Liver (tissue), 7 donors: ENCODE measurements at regions not wholly inside any gene's neighbourhood (a gene's known extent, or its start where the extent isn't known, plus 50 kb on each side); places are given as distances from the start of the nearest gene placed in this dataset.

Experiments used
- DNase-seq: peaks from one replicate; pipeline ENCODE4 v3.0.0-alpha.2; 2017; ENCODE audit warnings: low spot score
- H3K27ac ChIP-seq, 2 donors: one replicate each; pipeline ENCODE4 v1.7.0; 2013; ENCODE audit warnings: inconsistent platforms in 2 of 2, low read length in 2 of 2, control low read depth in 1 of 2, low read depth in 1 of 2, mild to moderate bottlenecking in 1 of 2
- H3K27me3 ChIP-seq, 4 donors: one replicate each; pipeline versions ENCODE4 v1.6.1 to v1.7.0; 2013; ENCODE audit warnings: low read length in 3 of 4, inconsistent platforms in 1 of 4, mild to moderate bottlenecking in 1 of 4, moderate library complexity in 1 of 4; ENCODE audit not compliant: control insufficient read depth in 4 of 4, insufficient read depth in 4 of 4
- H3K36me3 ChIP-seq, 4 donors: one replicate each; pipeline versions ENCODE4 v1.6.1 to v1.7.0; 2013; ENCODE audit warnings: low read length in 3 of 4, mild to moderate bottlenecking in 3 of 4, low read depth in 1 of 4, moderate library complexity in 1 of 4; ENCODE audit not compliant: control insufficient read depth in 4 of 4, insufficient read depth in 3 of 4
- H3K4me1 ChIP-seq, 4 donors: one replicate each; pipeline versions ENCODE4 v1.6.1 to v1.7.0; 2013; ENCODE audit warnings: low read length in 3 of 4, mild to moderate bottlenecking in 3 of 4, moderate library complexity in 1 of 4; ENCODE audit not compliant: control insufficient read depth in 4 of 4, insufficient read depth in 4 of 4
- H3K4me3 ChIP-seq, 3 donors: one replicate each; pipeline versions ENCODE4 v1.6.1 to v1.7.0; 2013; ENCODE audit warnings: low read length in 3 of 3, control low read depth in 1 of 3, low read depth in 1 of 3, mild to moderate bottlenecking in 1 of 3
- H3K9ac ChIP-seq, 2 donors: one replicate each; pipeline ENCODE4 v1.7.0; 2013; ENCODE audit warnings: low read length in 2 of 2, mild to moderate bottlenecking in 2 of 2, moderate library complexity in 2 of 2, control low read depth in 1 of 2, low read depth in 1 of 2
- H3K9me3 ChIP-seq, 4 donors: one replicate each; pipeline versions ENCODE4 v1.6.1 to v1.7.0; 2013; ENCODE audit warnings: low read length in 3 of 4; ENCODE audit not compliant: control insufficient read depth in 4 of 4
- ATF3 ChIP-seq: IDR thresholded peaks from 2 replicates; pipeline ENCODE4 v1.6.1; 2016; ENCODE audit warnings: antibody characterized with exemption
- EGR1 ChIP-seq, 2 donors: IDR thresholded peaks; 2 replicates each; pipeline ENCODE4 v1.6.1; 2016 to 2018; ENCODE audit warnings: antibody characterized with exemption in 2 of 2, low read depth in 2 of 2
- FOXA1 ChIP-seq: IDR thresholded peaks from 2 replicates; pipeline ENCODE4 v1.6.1; 2016; ENCODE audit warnings: antibody characterized with exemption
- FOXA2 ChIP-seq: IDR thresholded peaks from 2 replicates; pipeline ENCODE4 v1.6.1; 2016; ENCODE audit warnings: antibody characterized with exemption
- GABPA ChIP-seq, 2 donors: IDR thresholded peaks in 1 of 2; conservative IDR thresholded peaks in 1 of 2; 2 replicates each; pipeline ENCODE4 v1.6.1; 2016; ENCODE audit warnings: antibody characterized with exemption in 2 of 2, mild to moderate bottlenecking in 1 of 2, moderate library complexity in 1 of 2
- HNF4A ChIP-seq, 2 donors: conservative IDR thresholded peaks; 2 replicates each; pipeline ENCODE4 v1.6.1; 2016; ENCODE audit warnings: antibody characterized with exemption in 2 of 2, mild to moderate bottlenecking in 2 of 2
- HNF4G ChIP-seq: IDR thresholded peaks from 2 replicates; pipeline ENCODE4 v1.6.1; 2016; ENCODE audit warnings: antibody characterized with exemption
- JUND ChIP-seq, 2 donors: IDR thresholded peaks; 2 replicates each; pipeline ENCODE4 v1.6.1; 2016; ENCODE audit warnings: antibody characterized with exemption in 2 of 2
- MAX ChIP-seq: IDR thresholded peaks from 2 replicates; pipeline ENCODE4 v1.6.1; 2016; ENCODE audit warnings: antibody characterized with exemption
- NR2F2 ChIP-seq: IDR thresholded peaks from 2 replicates; pipeline ENCODE4 v1.6.1; 2016; ENCODE audit warnings: antibody characterized with exemption
- REST ChIP-seq: IDR thresholded peaks from 2 replicates; pipeline ENCODE4 v1.6.1; 2016; ENCODE audit warnings: antibody characterized with exemption, mild to moderate bottlenecking
- RXRA ChIP-seq, 2 donors: IDR thresholded peaks; 2 replicates each; pipeline ENCODE4 v1.6.1; 2017 to 2018; ENCODE audit warnings: antibody characterized with exemption in 2 of 2, mild to moderate bottlenecking in 1 of 2
- SP1 ChIP-seq: IDR thresholded peaks from 2 replicates; pipeline ENCODE4 v1.6.1; 2018; ENCODE audit warnings: antibody characterized with exemption, mild to moderate bottlenecking
- TAF1 ChIP-seq: conservative IDR thresholded peaks from 2 replicates; pipeline ENCODE4 v1.6.1; 2016; ENCODE audit warnings: antibody characterized with exemption, mild to moderate bottlenecking
- YY1 ChIP-seq: IDR thresholded peaks from 2 replicates; pipeline ENCODE4 v1.6.1; 2016; ENCODE audit warnings: antibody characterized with exemption, mild to moderate bottlenecking
- ZBTB33 ChIP-seq: IDR thresholded peaks from 2 replicates; pipeline ENCODE4 v1.6.1; 2016; ENCODE audit warnings: antibody characterized with exemption
- WGBS: extraction: QIAGEN DNeasy Blood & Tissue Kit; methylation state at CpG from one replicate; pipeline ENCODE4 v1.1.7; 2013; 5-methylcytosine and 5-hydroxymethylcytosine counted together
- donor health status: healthy.
- donor health status: healthy.
- donor health status: healthy.
- donor health status: healthy.

GRCh38 chr5:18965893-18966292 is 1022.1 kb downstream of the CDH18 start:
- H3K4me1 ChIP-seq: no peaks in the 10 kb centered on the region
- no peaks in the 10 kb centered on the region for H3K36me3 ChIP-seq
- no peaks in the 10 kb centered on the region for H3K9me3 ChIP-seq
- DNase-seq: no peak
- H3K9ac ChIP-seq: no peak overlapping the region
- no peaks in the 10 kb centered on the region for H3K27me3 ChIP-seq
- H3K4me3 ChIP-seq: no peak overlapping the region
- TF ChIP-seq HNF4A (conservative IDR thresholded peaks at IDR 0.05) (no peak), ZBTB33 (no peak)
- 91% methylated on average over 3 of the region's 3 CpGs for whole genome bisulfite sequencing
- no peak overlapping the region for H3K27ac ChIP-seq

GRCh38 chr5:18967637-18968036 is 1020.4 kb downstream of the CDH18 start:
- TF ChIP-seq HNF4G: no peak
- TF ChIP-seq SP1: no peak
- TF ChIP-seq FOXA1: no peak
- TF ChIP-seq NR2F2: no peak
- no peak for TF ChIP-seq YY1
- TF ChIP-seq REST: no peak
- no peak for TF ChIP-seq EGR1 (IDR thresholded peaks at IDR 0.05; ENCODE audit: low read depth in 2 of 2)
- no peak for TF ChIP-seq GABPA (IDR thresholded peaks at IDR 0.05 in 1 of 2, conservative IDR thresholded peaks at IDR 0.05 in 1 of 2)
- no peak for TF ChIP-seq FOXA2
- TF ChIP-seq MAX: no peak
- TF ChIP-seq TAF1: no peak
- TF ChIP-seq RXRA (IDR thresholded peaks at IDR 0.05): no peak
- no peak for TF ChIP-seq ZBTB33
- no peak for TF ChIP-seq JUND (IDR thresholded peaks at IDR 0.05)
- no peak for TF ChIP-seq ATF3
- Histone ChIP-seq H3K9me3 (no peaks in the 10 kb centered on the region), H3K9ac (no peak overlapping the region), H3K4me1 (no peaks in the 10 kb centered on the region), H3K4me3 (no peak overlapping the region), H3K27ac (no peak overlapping the region), H3K27me3 (no peaks in the 10 kb centered on the region), H3K36me3 (no peaks in the 10 kb centered on the region)
- 90% methylated on average over 1 of the region's 1 CpG for WGBS
- no peak for DNase-seq
